WTC11 (cell line): ENCODE measurements at regions not wholly inside any gene's neighbourhood (a gene's known extent, or its start where the extent isn't known, plus 50 kb on each side); places are given as distances from the start of the nearest gene placed in this dataset.

Source experiments
- ATAC-seq: fragments of 200-7000 bp; cut with Tn5 transposase; 2 replicates; pipeline ENCODE4 v1.10.0; 2021; ENCODE audit warnings: mild to moderate bottlenecking, moderate library complexity
- CTCF ChIA-PET: fragments of 300-600 bp; sonication (Branson Sonifier 250); formaldehyde crosslinking; loops from one replicate; lab custom pipeline; 2021; ENCODE audit warnings: antibody characterized with exemption; lab: Charles Lee
- POLR2A ChIA-PET: fragments of 350-600 bp; sonication (Branson Sonifier 250); formaldehyde crosslinking; loops from one replicate; lab custom pipeline; 2021; ENCODE audit warnings: antibody characterized with exemption; lab: Charles Lee
- DNase-seq: peaks from one replicate; pipeline ENCODE4 v3.0.0; 2021; ENCODE audit warnings: low spot score
- H3K27ac Mint-ChIP-seq: 2 replicates; pipeline ENCODE4 v1.8.0; 2021; ENCODE audit warnings: mixed read lengths
- H3K27me3 Mint-ChIP-seq: 2 replicates; pipeline ENCODE4 v1.8.0; 2021; ENCODE audit warnings: low read depth, mild to moderate bottlenecking, moderate library complexity, mixed read lengths
- H3K36me3 Mint-ChIP-seq: 2 replicates; pipeline ENCODE4 v1.8.0; 2021; ENCODE audit warnings: mixed read lengths
- H3K4me1 Mint-ChIP-seq: 2 replicates; pipeline ENCODE4 v1.8.0; 2022; ENCODE audit warnings: mixed read lengths
- H3K4me3 Mint-ChIP-seq: 2 replicates; pipeline ENCODE4 v1.8.0; 2021; ENCODE audit warnings: mild to moderate bottlenecking, moderate library complexity, mixed read lengths
- H3K9me3 Mint-ChIP-seq: 2 replicates; pipeline ENCODE4 v1.8.0; 2021; ENCODE audit warnings: mixed read lengths
- ATF1 ChIP-seq: sonication (generic); formaldehyde crosslinking; IDR thresholded peaks from 2 replicates; pipeline ENCODE4 v1.8.1; 2023; ENCODE audit warnings: mild to moderate bottlenecking, moderate library complexity, missing genetic modification reagents
- CBFB ChIP-seq: sonication (generic); formaldehyde crosslinking; IDR thresholded peaks from 2 replicates; pipeline ENCODE4 v1.8.1; 2022; ENCODE audit warnings: mild to moderate bottlenecking, low read depth, missing genetic modification reagents
- EMX1 ChIP-seq: fragments of 250-450 bp; sonication (Bioruptor Pico); IDR thresholded peaks from 2 replicates; pipeline ENCODE4 v1.8.0; 2021; ENCODE audit warnings: mild to moderate bottlenecking
- FOXK1 ChIP-seq: sonication (generic); formaldehyde crosslinking; IDR thresholded peaks from 2 replicates; pipeline ENCODE4 v1.8.0; 2022; ENCODE audit warnings: mild to moderate bottlenecking, moderate library complexity, missing genetic modification reagents
- FOXP4 ChIP-seq: sonication (generic); formaldehyde crosslinking; IDR thresholded peaks from 2 replicates; pipeline ENCODE4 v1.8.0; 2022; ENCODE audit warnings: mild to moderate bottlenecking, missing genetic modification reagents
- GTF2I ChIP-seq: fragments of 250-450 bp; sonication (Bioruptor Pico); conservative IDR thresholded peaks from 2 replicates; pipeline ENCODE4 v1.4.0; 2021; ENCODE audit warnings: mild to moderate bottlenecking
- HMGA2 ChIP-seq: fragments of 250-450 bp; sonication (Bioruptor Pico); IDR thresholded peaks from 2 replicates; pipeline ENCODE4 v1.4.0; 2021; ENCODE audit warnings: mild to moderate bottlenecking, moderate library complexity
- KAT7 ChIP-seq: sonication (generic); formaldehyde crosslinking; IDR thresholded peaks from 2 replicates; pipeline ENCODE4 v1.8.1; 2023; ENCODE audit warnings: missing genetic modification reagents, mild to moderate bottlenecking, borderline replicate concordance
- MAX ChIP-seq: sonication (generic); formaldehyde crosslinking; IDR thresholded peaks from 2 replicates; pipeline ENCODE4 v1.8.0; 2022; ENCODE audit warnings: mild to moderate bottlenecking, missing genetic modification reagents
- NR1H2 ChIP-seq: sonication (generic); formaldehyde crosslinking; IDR thresholded peaks from 2 replicates; pipeline ENCODE4 v1.9.0; 2021; ENCODE audit warnings: mild to moderate bottlenecking, moderate library complexity, missing genetic modification reagents
- RELA ChIP-seq: sonication (generic); formaldehyde crosslinking; IDR thresholded peaks from 2 replicates; pipeline ENCODE4 v1.8.1; 2022; ENCODE audit warnings: missing genetic modification reagents, mild to moderate bottlenecking, borderline replicate concordance
- STAT6 ChIP-seq: sonication (generic); formaldehyde crosslinking; conservative IDR thresholded peaks from 2 replicates; pipeline ENCODE4 v1.8.1; 2023; ENCODE audit warnings: mild to moderate bottlenecking, low read depth, missing genetic modification reagents, moderate library complexity
- TEAD1 ChIP-seq: sonication (generic); formaldehyde crosslinking; IDR thresholded peaks from 2 replicates; pipeline ENCODE4 v1.8.0; 2022; ENCODE audit warnings: mild to moderate bottlenecking, missing genetic modification reagents
- ZNF121 ChIP-seq: sonication (generic); formaldehyde crosslinking; IDR thresholded peaks from 2 replicates; pipeline ENCODE4 v1.8.0; 2023; ENCODE audit warnings: missing genetic modification reagents
- ZNF219 ChIP-seq: sonication (generic); formaldehyde crosslinking; IDR thresholded peaks from 2 replicates; pipeline ENCODE4 v1.8.0; 2023; ENCODE audit warnings: missing genetic modification reagents, mild to moderate bottlenecking, borderline replicate concordance
- ZNF416 ChIP-seq: fragments of 250-450 bp; sonication (Bioruptor Pico); IDR thresholded peaks from 2 replicates; pipeline ENCODE4 v1.9.0; 2021; ENCODE audit warnings: mild to moderate bottlenecking, inconsistent platforms
- ZNF532 ChIP-seq: fragments of 250-450 bp; sonication (Bioruptor Pico); IDR thresholded peaks from 2 replicates; pipeline ENCODE4 v1.9.0; 2021; ENCODE audit warnings: mild to moderate bottlenecking, borderline replicate concordance
- TF ChIP-seq, protein P1 (sequence below): sonication (generic); formaldehyde crosslinking; IDR thresholded peaks from 2 replicates; pipeline ENCODE4 v1.8.1; 2022; ENCODE audit warnings: mild to moderate bottlenecking, missing genetic modification reagents, moderate library complexity, borderline replicate concordance
- TF ChIP-seq, protein P2 (sequence below): sonication (generic); formaldehyde crosslinking; IDR thresholded peaks from 2 replicates; pipeline ENCODE4 v1.8.0; 2022; ENCODE audit warnings: missing genetic modification reagents

DNA sequence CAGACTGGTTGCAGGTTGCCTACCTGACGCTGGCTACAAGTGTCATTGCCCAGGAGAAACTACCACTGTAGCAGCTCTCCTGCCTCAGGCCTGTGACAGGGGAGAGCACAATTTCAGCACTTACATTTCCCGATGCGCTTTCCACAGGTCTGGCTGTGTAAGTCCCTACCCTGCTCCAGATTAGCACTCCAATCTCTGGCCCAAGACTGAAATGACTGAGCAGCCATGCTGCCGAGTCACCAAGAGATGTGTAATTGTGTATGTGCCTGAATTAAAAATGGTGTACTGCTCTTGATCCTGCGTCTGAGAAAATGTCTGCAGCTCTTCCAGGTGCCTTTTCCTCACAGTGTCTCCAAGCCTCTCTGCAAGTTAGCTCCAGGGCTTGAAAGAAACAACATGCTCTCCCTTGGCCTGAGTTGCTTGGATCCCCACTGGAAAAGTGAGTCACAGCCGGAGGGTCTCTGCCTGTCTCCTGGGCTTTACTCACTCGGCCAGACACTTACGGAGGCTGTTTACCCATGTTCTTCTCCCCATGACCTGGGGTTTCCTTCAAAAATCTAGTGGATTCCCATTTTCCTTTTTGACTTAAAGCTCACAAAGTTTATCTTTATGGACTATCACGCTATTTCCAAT is 1001.7 kb upstream of the KCND2 start (continued):
- TF ChIP-seq ZNF532 (CRISPR knock-in tag) (no peak), ZNF121 (no peak), ZNF416 (no peak), FOXK1 (no peak), RELA (no peak), EMX1 (CRISPR knock-in tag) (no peak)

DNA sequence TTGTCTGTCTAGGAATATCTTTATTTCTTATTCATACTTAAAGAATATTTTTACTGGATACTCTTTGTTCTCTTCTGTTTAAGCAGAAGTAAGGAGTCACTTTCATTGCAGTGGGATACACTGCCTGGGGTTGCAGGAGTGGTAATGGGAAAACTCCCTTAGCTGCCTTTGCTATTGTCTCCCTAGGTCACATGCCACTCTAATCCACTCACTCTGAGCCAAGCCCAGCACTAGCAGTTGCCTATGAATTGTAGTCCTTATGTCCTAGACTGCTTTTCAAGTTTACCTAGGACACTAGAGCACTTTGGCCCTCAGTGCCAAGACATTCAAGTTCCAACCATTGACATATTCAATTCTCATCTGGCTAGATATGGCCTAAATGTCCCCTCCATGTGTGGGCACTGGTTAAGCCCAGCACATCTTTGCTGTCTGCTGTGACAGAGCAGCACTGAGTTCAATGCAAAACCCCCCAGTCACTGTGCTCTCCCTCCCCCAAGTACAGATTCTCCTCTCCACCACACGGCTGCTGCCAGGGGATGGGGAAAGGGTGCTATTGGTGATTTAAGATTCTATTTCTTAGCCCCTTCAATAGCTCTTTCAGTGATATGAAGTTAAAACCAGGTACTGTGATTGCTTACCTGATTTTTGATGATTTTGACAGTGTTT is 991.7 kb upstream of the KCND2 start:
- H3K27ac Mint-ChIP-seq, result no peak overlapping the region
- ChIA-PET CTCF (no interaction called here), POLR2A (no interaction called here)
- no peak for TF ChIP-seq ATF1 (CRISPR knock-in tag)
- TF ChIP-seq STAT6 (CRISPR knock-in tag), result no peak
- TF ChIP-seq NR1H2, result no peak
- TF ChIP-seq TEAD1 (CRISPR knock-in tag), result no peak
- TF ChIP-seq KAT7 (CRISPR knock-in tag), result no peak
- TF ChIP-seq CBFB (CRISPR knock-in tag), result no peak
- no peak for TF ChIP-seq MAX (CRISPR knock-in tag)
- TF ChIP-seq, protein P1, sequence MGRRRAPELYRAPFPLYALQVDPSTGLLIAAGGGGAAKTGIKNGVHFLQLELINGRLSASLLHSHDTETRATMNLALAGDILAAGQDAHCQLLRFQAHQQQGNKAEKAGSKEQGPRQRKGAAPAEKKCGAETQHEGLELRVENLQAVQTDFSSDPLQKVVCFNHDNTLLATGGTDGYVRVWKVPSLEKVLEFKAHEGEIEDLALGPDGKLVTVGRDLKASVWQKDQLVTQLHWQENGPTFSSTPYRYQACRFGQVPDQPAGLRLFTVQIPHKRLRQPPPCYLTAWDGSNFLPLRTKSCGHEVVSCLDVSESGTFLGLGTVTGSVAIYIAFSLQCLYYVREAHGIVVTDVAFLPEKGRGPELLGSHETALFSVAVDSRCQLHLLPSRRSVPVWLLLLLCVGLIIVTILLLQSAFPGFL (CRISPR knock-in tag), result no peak
- no peak for TF ChIP-seq EMX1 (CRISPR knock-in tag)
- no peak for TF ChIP-seq ZNF219
- TF ChIP-seq FOXP4, result no peak
- TF ChIP-seq, protein P2, sequence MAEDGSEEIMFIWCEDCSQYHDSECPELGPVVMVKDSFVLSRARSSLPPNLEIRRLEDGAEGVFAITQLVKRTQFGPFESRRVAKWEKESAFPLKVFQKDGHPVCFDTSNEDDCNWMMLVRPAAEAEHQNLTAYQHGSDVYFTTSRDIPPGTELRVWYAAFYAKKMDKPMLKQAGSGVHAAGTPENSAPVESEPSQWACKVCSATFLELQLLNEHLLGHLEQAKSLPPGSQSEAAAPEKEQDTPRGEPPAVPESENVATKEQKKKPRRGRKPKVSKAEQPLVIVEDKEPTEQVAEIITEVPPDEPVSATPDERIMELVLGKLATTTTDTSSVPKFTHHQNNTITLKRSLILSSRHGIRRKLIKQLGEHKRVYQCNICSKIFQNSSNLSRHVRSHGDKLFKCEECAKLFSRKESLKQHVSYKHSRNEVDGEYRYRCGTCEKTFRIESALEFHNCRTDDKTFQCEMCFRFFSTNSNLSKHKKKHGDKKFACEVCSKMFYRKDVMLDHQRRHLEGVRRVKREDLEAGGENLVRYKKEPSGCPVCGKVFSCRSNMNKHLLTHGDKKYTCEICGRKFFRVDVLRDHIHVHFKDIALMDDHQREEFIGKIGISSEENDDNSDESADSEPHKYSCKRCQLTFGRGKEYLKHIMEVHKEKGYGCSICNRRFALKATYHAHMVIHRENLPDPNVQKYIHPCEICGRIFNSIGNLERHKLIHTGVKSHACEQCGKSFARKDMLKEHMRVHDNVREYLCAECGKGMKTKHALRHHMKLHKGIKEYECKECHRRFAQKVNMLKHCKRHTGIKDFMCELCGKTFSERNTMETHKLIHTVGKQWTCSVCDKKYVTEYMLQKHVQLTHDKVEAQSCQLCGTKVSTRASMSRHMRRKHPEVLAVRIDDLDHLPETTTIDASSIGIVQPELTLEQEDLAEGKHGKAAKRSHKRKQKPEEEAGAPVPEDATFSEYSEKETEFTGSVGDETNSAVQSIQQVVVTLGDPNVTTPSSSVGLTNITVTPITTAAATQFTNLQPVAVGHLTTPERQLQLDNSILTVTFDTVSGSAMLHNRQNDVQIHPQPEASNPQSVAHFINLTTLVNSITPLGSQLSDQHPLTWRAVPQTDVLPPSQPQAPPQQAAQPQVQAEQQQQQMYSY (CRISPR knock-in tag), result no peak
- no peak for TF ChIP-seq HMGA2 (CRISPR knock-in tag)
- no peak for TF ChIP-seq GTF2I (CRISPR knock-in tag)

More for the DNA sequence above, 991.7 kb upstream of the KCND2 start:
- Mint-ChIP-seq H3K4me1 (peaks cover 5% of the 10 kb centered on the region; the same call in 1 of the 2 replicates), H3K4me3 (no peak overlapping the region), H3K27me3 (no peaks in the 10 kb centered on the region), H3K9me3 (no peaks in the 10 kb centered on the region), H3K36me3 (no peaks in the 10 kb centered on the region)
- peak; percentile 81 for ATAC-seq
- DNase-seq, result no peak
